Middle frontal gyrus (tissue), 1 donor: ENCODE measurements at regions not wholly inside any gene's neighbourhood (a gene's known extent, or its start where the extent isn't known, plus 50 kb on each side); places are given as distances from the start of the nearest gene placed in this dataset.

Experiments used
- DNase-seq: peaks from one replicate; pipeline ENCODE4 v3.0.0-alpha.2; 2015; ENCODE audit warnings: low spot score; ENCODE audit errors: extremely low spot score

- no peak for DNase-seq
These were observed 535.1 kb downstream of the SOX2 start for GRCh38 chr3:182246870-182247269.

GRCh38 chr3:182248349-182248880 is 536.7 kb downstream of the SOX2 start:
- DNase-seq, result no peak

- no peak for DNase-seq
These were observed 540.5 kb upstream of the ATP11B start for GRCh38 chr3:182252802-182253201.

- DNase-seq, result no peak
These were observed 538.1 kb upstream of the ATP11B start for GRCh38 chr3:182255158-182255557.

GRCh38 chr3:182257361-182257760 is 535.9 kb upstream of the ATP11B start:
- DNase-seq, result no peak

GRCh38 chr3:182258538-182259177 is 534.6 kb upstream of the ATP11B start:
- DNase-seq, result peak; percentile 49

- no peak for DNase-seq
These were observed 533.7 kb upstream of the ATP11B start for GRCh38 chr3:182259579-182259978.

GRCh38 chr3:182261041-182261440 is 532.3 kb upstream of the ATP11B start:
- no peak for DNase-seq

- DNase-seq, result no peak
These were observed 524.6 kb upstream of the ATP11B start for GRCh38 chr3:182268711-182269110.

- DNase-seq, result no peak
These were observed 516.8 kb upstream of the ATP11B start for GRCh38 chr3:182276512-182276911.

GRCh38 chr3:182284793-182285192 is 508.5 kb upstream of the ATP11B start:
- DNase-seq, result no peak

GRCh38 chr3:182292591-182292990 is 500.7 kb upstream of the ATP11B start:
- no peak for DNase-seq

GRCh38 chr3:182294256-182294655 is 499.0 kb upstream of the ATP11B start:
- no peak for DNase-seq

- no peak for DNase-seq
These were observed 498.6 kb upstream of the ATP11B start for GRCh38 chr3:182294696-182295095.

GRCh38 chr3:182300266-182300665 is 493.0 kb upstream of the ATP11B start:
- DNase-seq, result no peak

GRCh38 chr3:182303169-182303568 is 490.1 kb upstream of the ATP11B start:
- no peak for DNase-seq

GRCh38 chr3:182305881-182306665 is 487.2 kb upstream of the ATP11B start:
- DNase-seq, result no peak

GRCh38 chr3:182308328-182308727 is 485.0 kb upstream of the ATP11B start:
- no peak for DNase-seq

GRCh38 chr3:182309120-182309519 is 484.2 kb upstream of the ATP11B start:
- no peak for DNase-seq

GRCh38 chr3:182315313-182315712 is 478.0 kb upstream of the ATP11B start:
- no peak for DNase-seq

GRCh38 chr3:182323126-182323700 is 470.1 kb upstream of the ATP11B start:
- DNase-seq, result no peak

- DNase-seq, result no peak
These were observed 469.4 kb upstream of the ATP11B start for GRCh38 chr3:182323898-182324297.
